HepG2 (cell line): ENCODE measurements at regions not wholly inside any gene's neighbourhood (a gene's known extent, or its start where the extent isn't known, plus 50 kb on each side); places are given as distances from the start of the nearest gene placed in this dataset.

Experiments
- CENPT ChIP-seq: sonication (generic); formaldehyde crosslinking; IDR thresholded peaks from 2 replicates; pipeline ENCODE4 v1.8.0; 2022; ENCODE audit warnings: low read depth, mild to moderate bottlenecking, moderate library complexity, missing genetic modification reagents
- EZH2 ChIP-seq: conservative IDR thresholded peaks from 2 replicates; pipeline ENCODE4 v1.6.1; 2012; ENCODE audit warnings: mild to moderate bottlenecking, low read depth, low read length, moderate library complexity
- FOXP1 ChIP-seq, 2 experiments: fragments of 450-650 bp in 1 of 2; IDR thresholded peaks; 2 replicates each; pipeline ENCODE4 v1.6.1; 2017 to 2018; ENCODE audit warnings: antibody characterized with exemption in 1 of 2
- HHEX ChIP-seq: IDR thresholded peaks from 2 replicates; pipeline ENCODE4 v1.6.1; 2016; ENCODE audit warnings: control low read depth
- HNRNPK ChIP-seq: fragments of 200-400 bp; formaldehyde crosslinking; IDR thresholded peaks from 2 replicates; pipeline ENCODE4 v1.6.1; 2018; ENCODE audit warnings: low read length, low read depth, moderate library complexity, mild to moderate bottlenecking; ENCODE audit not compliant: poor library complexity, severe bottlenecking
- ISL2 ChIP-seq: sonication (generic); formaldehyde crosslinking; IDR thresholded peaks from 2 replicates; pipeline ENCODE4 v1.5.0; 2020; ENCODE audit warnings: missing genetic modification reagents
- MIER3 ChIP-seq: IDR thresholded peaks from 2 replicates; pipeline ENCODE4 v1.6.1; 2016; ENCODE audit warnings: missing compliant biosample characterization, borderline replicate concordance
- NFYC ChIP-seq: IDR thresholded peaks from 2 replicates; pipeline ENCODE4 v1.6.1; 2016; ENCODE audit warnings: missing genetic modification reagents, missing compliant biosample characterization
- PRPF4 ChIP-seq: fragments of 200-400 bp; formaldehyde crosslinking; IDR thresholded peaks from 2 replicates; pipeline ENCODE4 v1.6.1; 2016; ENCODE audit warnings: low read length, low read depth; ENCODE audit not compliant: poor library complexity, severe bottlenecking
- RBAK ChIP-seq: sonication (generic); formaldehyde crosslinking; IDR thresholded peaks from 2 replicates; pipeline ENCODE4 v1.5.1; 2020; ENCODE audit warnings: mild to moderate bottlenecking, missing genetic modification reagents
- RFXAP ChIP-seq: sonication (generic); formaldehyde crosslinking; IDR thresholded peaks from 2 replicates; pipeline ENCODE4 v1.4.0; 2020; ENCODE audit warnings: missing genetic modification reagents, borderline replicate concordance
- SALL1 ChIP-seq: sonication (generic); formaldehyde crosslinking; IDR thresholded peaks from 2 replicates; pipeline ENCODE4 v1.8.0; 2022; ENCODE audit warnings: mild to moderate bottlenecking, missing genetic modification reagents
- SNAPC2 ChIP-seq: sonication (generic); formaldehyde crosslinking; IDR thresholded peaks from 2 replicates; pipeline ENCODE4 v1.8.1; 2022; ENCODE audit warnings: mild to moderate bottlenecking, missing genetic modification reagents
- SOX13 ChIP-seq, 3 experiments: fragments of 450-650 bp in 1 of 3; sonication (generic) in 1 of 3; formaldehyde crosslinking in 1 of 3; IDR thresholded peaks in 2 of 3; conservative IDR thresholded peaks in 1 of 3; 2 replicates each; pipeline versions ENCODE4 v1.5.0 to v1.6.1; 2016 to 2020; ENCODE audit warnings: antibody characterized with exemption in 1 of 3, mild to moderate bottlenecking in 1 of 3, missing compliant biosample characterization in 1 of 3, missing genetic modification reagents in 1 of 3, moderate library complexity in 1 of 3
- SOX6 ChIP-seq, 2 experiments: fragments of 450-650 bp in 1 of 2; sonication (generic) in 1 of 2; formaldehyde crosslinking in 1 of 2; IDR thresholded peaks; 2 replicates each; pipeline versions ENCODE4 v1.4.0 to v1.6.1; 2017 to 2020; ENCODE audit warnings: antibody characterized with exemption in 1 of 2, mild to moderate bottlenecking in 1 of 2, missing genetic modification reagents in 1 of 2
- TEAD3 ChIP-seq: optimal IDR thresholded peaks from 2 replicates; pipeline ENCODE3; 2016; ENCODE audit warnings: borderline replicate concordance
- ZEB1 ChIP-seq: IDR thresholded peaks from 2 replicates; pipeline ENCODE4 v1.6.1; 2012; ENCODE audit warnings: mild to moderate bottlenecking, low read depth, inconsistent platforms; ENCODE audit not compliant: insufficient replicate concordance
- ZFAT ChIP-seq: sonication (generic); formaldehyde crosslinking; conservative IDR thresholded peaks from 2 replicates; pipeline ENCODE4 v1.8.1; 2023; ENCODE audit warnings: missing genetic modification reagents, inconsistent platforms
- ZNF530 ChIP-seq: sonication (generic); formaldehyde crosslinking; IDR thresholded peaks from 2 replicates; pipeline ENCODE4 v1.5.0; 2020; ENCODE audit warnings: low read depth, mild to moderate bottlenecking, missing genetic modification reagents
- ZNF629 ChIP-seq: sonication (generic); formaldehyde crosslinking; conservative IDR thresholded peaks from 2 replicates; pipeline ENCODE4 v1.5.0; 2020; ENCODE audit warnings: missing genetic modification reagents
- ZNF672 ChIP-seq: sonication (generic); formaldehyde crosslinking; IDR thresholded peaks from 2 replicates; pipeline ENCODE4 v1.8.1; 2022; ENCODE audit warnings: missing genetic modification reagents
- ZNF713 ChIP-seq: sonication (generic); formaldehyde crosslinking; IDR thresholded peaks from 2 replicates; pipeline ENCODE4 v1.4.0; 2020; ENCODE audit warnings: mild to moderate bottlenecking, missing genetic modification reagents
- ZNF720 ChIP-seq: sonication (generic); formaldehyde crosslinking; IDR thresholded peaks from 2 replicates; pipeline ENCODE4 v1.4.0; 2020; ENCODE audit warnings: missing genetic modification reagents
- ZSCAN25 ChIP-seq: sonication (generic); formaldehyde crosslinking; IDR thresholded peaks from 2 replicates; pipeline ENCODE4 v1.8.0; 2022; ENCODE audit warnings: mild to moderate bottlenecking, missing genetic modification reagents
- TF ChIP-seq, protein P1 (sequence below): sonication (generic); formaldehyde crosslinking; IDR thresholded peaks from 2 replicates; pipeline ENCODE4 v1.8.0; 2022; ENCODE audit warnings: missing genetic modification reagents, mild to moderate bottlenecking, moderate library complexity, borderline replicate concordance
- TF ChIP-seq, protein P2 (sequence below): sonication (generic); formaldehyde crosslinking; conservative IDR thresholded peaks from 2 replicates; pipeline ENCODE4 v1.8.0; 2022; ENCODE audit warnings: low read depth, missing genetic modification reagents
- TF ChIP-seq, protein P3 (sequence below): sonication (generic); formaldehyde crosslinking; IDR thresholded peaks from 2 replicates; pipeline ENCODE4 v1.4.0; 2020; ENCODE audit warnings: missing genetic modification reagents

DNA sequence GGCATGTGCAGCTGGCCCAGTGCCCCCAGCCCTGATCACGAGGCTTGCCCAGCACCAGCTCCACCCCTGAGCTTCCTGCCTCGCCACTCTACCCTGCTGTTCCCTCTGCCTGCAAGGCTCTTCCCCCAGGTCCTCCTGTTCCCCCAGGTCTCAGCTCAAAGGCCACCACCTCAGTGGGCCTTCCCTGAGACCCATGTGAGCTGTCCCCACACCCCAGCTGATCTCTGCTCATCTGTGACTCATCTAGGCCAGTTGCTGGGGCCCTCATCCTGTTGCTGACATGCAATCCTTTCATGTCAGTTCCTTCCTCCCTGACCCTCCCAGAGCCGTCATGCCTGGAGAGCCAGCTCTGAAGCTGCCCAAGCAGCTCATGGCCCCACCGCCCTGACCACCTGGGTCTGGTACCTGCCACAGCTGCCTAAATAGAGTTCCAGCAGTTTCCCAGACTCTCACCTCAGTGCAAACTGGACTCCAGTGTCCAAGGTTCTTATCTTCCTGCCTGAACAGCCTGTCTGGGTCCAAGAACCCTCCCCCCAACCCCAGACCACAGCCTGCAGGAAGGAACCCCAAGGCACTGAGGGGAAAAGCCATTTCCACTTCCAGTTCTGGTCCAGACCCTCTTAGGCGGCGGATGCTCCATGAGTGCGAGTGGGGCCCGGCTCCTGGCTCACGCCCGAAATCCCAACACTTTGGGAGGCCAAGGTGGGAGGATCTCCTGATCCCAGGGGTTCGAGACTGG, 116.6 kb upstream of the IQSEC1 start (continued):
- TF ChIP-seq, protein P1, sequence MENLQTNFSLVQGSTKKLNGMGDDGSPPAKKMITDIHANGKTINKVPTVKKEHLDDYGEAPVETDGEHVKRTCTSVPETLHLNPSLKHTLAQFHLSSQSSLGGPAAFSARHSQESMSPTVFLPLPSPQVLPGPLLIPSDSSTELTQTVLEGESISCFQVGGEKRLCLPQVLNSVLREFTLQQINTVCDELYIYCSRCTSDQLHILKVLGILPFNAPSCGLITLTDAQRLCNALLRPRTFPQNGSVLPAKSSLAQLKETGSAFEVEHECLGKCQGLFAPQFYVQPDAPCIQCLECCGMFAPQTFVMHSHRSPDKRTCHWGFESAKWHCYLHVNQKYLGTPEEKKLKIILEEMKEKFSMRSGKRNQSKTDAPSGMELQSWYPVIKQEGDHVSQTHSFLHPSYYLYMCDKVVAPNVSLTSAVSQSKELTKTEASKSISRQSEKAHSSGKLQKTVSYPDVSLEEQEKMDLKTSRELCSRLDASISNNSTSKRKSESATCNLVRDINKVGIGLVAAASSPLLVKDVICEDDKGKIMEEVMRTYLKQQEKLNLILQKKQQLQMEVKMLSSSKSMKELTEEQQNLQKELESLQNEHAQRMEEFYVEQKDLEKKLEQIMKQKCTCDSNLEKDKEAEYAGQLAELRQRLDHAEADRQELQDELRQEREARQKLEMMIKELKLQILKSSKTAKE (CRISPR knock-in tag), result peak; percentile 88
- TF ChIP-seq ZNF672 (CRISPR knock-in tag) (no peak), TEAD3 (CRISPR knock-in tag) (peak; percentile 72), RFXAP (CRISPR knock-in tag) (0 out of 2 replicates have a peak, but pooled peaks have one; percentile 53), EZH2 (no peak), ZEB1 (no peak), RBAK (no peak), SALL1 (CRISPR knock-in tag) (peak; percentile 88), ZSCAN25 (CRISPR knock-in tag) (no peak), ZNF713 (CRISPR knock-in tag) (peak; percentile 75; the same call in 1 of the 2 replicates), NFYC (CRISPR knock-in tag) (no peak), MIER3 (CRISPR knock-in tag) (peak; percentile 81; the same call in 1 of the 2 replicates), ZNF530 (CRISPR knock-in tag) (no peak), ZNF720 (CRISPR knock-in tag) (no peak), HHEX (CRISPR knock-in tag) (no peak), ISL2 (CRISPR knock-in tag) (no peak), PRPF4 (no peak), SOX13 (IDR thresholded peaks at IDR 0.05) (no peak), SOX13 (CRISPR knock-in tag; conservative IDR thresholded peaks at IDR 0.05 in 1 of 2, IDR thresholded peaks at IDR 0.05 in 1 of 2) (peak in 1 of 2 experiments; percentile 53; a peak in 1 of 4 replicates), ZNF629 (CRISPR knock-in tag) (peak; percentile 86), CENPT (CRISPR knock-in tag) (no peak), FOXP1 (IDR thresholded peaks at IDR 0.05) (no peak), FOXP1 (CRISPR knock-in tag; IDR thresholded peaks at IDR 0.05) (peak; percentile 80), HNRNPK (no peak), SOX6 (IDR thresholded peaks at IDR 0.05) (no peak), SOX6 (CRISPR knock-in tag; IDR thresholded peaks at IDR 0.05) (peak; percentile 70), SNAPC2 (CRISPR knock-in tag) (no peak), ZFAT (no peak)
- TF ChIP-seq, protein P2, sequence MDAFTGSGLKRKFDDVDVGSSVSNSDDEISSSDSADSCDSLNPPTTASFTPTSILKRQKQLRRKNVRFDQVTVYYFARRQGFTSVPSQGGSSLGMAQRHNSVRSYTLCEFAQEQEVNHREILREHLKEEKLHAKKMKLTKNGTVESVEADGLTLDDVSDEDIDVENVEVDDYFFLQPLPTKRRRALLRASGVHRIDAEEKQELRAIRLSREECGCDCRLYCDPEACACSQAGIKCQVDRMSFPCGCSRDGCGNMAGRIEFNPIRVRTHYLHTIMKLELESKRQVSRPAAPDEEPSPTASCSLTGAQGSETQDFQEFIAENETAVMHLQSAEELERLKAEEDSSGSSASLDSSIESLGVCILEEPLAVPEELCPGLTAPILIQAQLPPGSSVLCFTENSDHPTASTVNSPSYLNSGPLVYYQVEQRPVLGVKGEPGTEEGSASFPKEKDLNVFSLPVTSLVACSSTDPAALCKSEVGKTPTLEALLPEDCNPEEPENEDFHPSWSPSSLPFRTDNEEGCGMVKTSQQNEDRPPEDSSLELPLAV (CRISPR knock-in tag), result no peak
- TF ChIP-seq, protein P3, sequence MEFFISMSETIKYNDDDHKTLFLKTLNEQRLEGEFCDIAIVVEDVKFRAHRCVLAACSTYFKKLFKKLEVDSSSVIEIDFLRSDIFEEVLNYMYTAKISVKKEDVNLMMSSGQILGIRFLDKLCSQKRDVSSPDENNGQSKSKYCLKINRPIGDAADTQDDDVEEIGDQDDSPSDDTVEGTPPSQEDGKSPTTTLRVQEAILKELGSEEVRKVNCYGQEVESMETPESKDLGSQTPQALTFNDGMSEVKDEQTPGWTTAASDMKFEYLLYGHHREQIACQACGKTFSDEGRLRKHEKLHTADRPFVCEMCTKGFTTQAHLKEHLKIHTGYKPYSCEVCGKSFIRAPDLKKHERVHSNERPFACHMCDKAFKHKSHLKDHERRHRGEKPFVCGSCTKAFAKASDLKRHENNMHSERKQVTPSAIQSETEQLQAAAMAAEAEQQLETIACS (CRISPR knock-in tag), result no peak
